ENCODE measurements at regions not wholly inside any gene's neighbourhood (a gene's known extent, or its start where the extent isn't known, plus 50 kb on each side); places are given as distances from the start of the nearest gene placed in this dataset.

DNA sequence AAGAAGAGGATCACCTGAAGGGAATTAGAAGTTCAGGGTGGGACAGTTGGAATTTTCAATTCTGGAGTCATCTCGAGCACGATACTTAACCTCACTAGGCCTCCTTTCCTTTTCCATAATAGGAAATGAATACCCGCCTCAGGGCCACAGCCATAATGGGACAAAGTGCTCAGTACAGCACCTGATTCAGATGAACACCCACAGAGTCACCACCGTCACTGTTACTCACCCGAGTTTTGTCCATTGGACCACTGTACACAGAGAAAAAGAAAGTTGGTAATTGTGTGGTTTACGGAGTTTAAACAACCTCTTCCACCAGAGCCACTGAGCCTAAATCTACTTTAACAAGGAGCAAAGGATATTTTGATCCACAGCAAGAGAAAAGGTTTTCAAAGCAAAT, 122.0 kb upstream of the NDUFV2 start:
- Histone ChIP-seq H3K4me1 (ENCODE audit: control insufficient read depth in 2 of 3, insufficient read depth in 2 of 3, low read depth in 1 of 3, low read length in 3 of 3) (peaks cover 0 to 5% (median 0%) of the 10 kb centered on the region in 3 donors), H3K9me3 (ENCODE audit: control insufficient read depth in 2 of 3, insufficient read depth in 1 of 3, low read length in 3 of 3) (no peaks in the 10 kb centered on the region), H3K27ac (ENCODE audit: low read depth in 2 of 2, low read length in 2 of 2) (no peak overlapping the region), H3K9ac (ENCODE audit: low read length in 3 of 3) (no peak overlapping the region), H3K4me3 (ENCODE audit: low read length in 3 of 3) (no peak overlapping the region), H3K27me3 (ENCODE audit: control insufficient read depth, insufficient read depth, low read length) (no peaks in the 10 kb centered on the region), H3K36me3 (ENCODE audit: control insufficient read depth in 2 of 3, insufficient read depth in 3 of 3, low read length in 3 of 3) (no peaks in the 10 kb centered on the region)
- intact Hi-C loops (cut with DNase I), result loop anchor here (10.0 kb wide), 1 partner anchor 326 kb away; no protein-coding TSS in a partner anchor
- no peak for FAIRE-seq
- no peak for DNase-seq
- TF ChIP-seq, protein P1, sequence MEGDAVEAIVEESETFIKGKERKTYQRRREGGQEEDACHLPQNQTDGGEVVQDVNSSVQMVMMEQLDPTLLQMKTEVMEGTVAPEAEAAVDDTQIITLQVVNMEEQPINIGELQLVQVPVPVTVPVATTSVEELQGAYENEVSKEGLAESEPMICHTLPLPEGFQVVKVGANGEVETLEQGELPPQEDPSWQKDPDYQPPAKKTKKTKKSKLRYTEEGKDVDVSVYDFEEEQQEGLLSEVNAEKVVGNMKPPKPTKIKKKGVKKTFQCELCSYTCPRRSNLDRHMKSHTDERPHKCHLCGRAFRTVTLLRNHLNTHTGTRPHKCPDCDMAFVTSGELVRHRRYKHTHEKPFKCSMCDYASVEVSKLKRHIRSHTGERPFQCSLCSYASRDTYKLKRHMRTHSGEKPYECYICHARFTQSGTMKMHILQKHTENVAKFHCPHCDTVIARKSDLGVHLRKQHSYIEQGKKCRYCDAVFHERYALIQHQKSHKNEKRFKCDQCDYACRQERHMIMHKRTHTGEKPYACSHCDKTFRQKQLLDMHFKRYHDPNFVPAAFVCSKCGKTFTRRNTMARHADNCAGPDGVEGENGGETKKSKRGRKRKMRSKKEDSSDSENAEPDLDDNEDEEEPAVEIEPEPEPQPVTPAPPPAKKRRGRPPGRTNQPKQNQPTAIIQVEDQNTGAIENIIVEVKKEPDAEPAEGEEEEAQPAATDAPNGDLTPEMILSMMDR (IDR thresholded peaks at IDR 0.05; ENCODE audit: borderline replicate concordance, extremely low read depth, insufficient read depth), result no peak

DNA sequence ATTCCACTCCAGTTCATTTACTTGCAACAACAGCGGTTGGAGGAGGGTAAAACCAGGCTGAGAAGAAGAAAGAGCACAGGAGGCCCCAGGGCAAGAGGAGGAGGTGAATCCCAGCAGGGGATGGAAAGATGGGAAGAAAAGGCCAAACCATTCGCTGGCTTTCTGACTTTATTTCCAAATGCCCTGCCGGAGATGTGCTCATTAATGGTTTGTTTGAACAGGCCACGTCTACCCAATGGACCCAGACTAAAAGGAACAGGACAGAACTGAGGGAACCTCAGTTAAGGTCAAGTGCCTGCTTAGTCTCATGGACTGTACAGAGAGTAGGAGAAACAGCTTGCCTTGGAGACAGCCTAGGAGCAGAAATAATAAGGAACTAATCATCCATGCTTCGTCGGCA, 121.6 kb upstream of the NDUFV2 start:
- H3K4me1 ChIP-seq (ENCODE audit: control insufficient read depth in 2 of 3, insufficient read depth in 2 of 3, low read depth in 1 of 3, low read length in 3 of 3), result peaks cover 0 to 5% (median 0%) of the 10 kb centered on the region in 3 donors
- H3K27ac ChIP-seq (ENCODE audit: low read depth in 2 of 2, low read length in 2 of 2), result no peak overlapping the region
- no peaks in the 10 kb centered on the region for H3K36me3 ChIP-seq (ENCODE audit: control insufficient read depth in 2 of 3, insufficient read depth in 3 of 3, low read length in 3 of 3)
- DNase-seq, result no peak
- intact Hi-C loops (cut with DNase I), result loop anchor here (10.0 kb wide), 1 partner anchor 326 kb away; no protein-coding TSS in a partner anchor
- no peak for FAIRE-seq
- no peaks in the 10 kb centered on the region for H3K9me3 ChIP-seq (ENCODE audit: control insufficient read depth in 2 of 3, insufficient read depth in 1 of 3, low read length in 3 of 3)
- H3K4me3 ChIP-seq (ENCODE audit: low read length in 3 of 3), result no peak overlapping the region
- H3K9ac ChIP-seq (ENCODE audit: low read length in 3 of 3), result no peak overlapping the region
- TF ChIP-seq, protein P1 (IDR thresholded peaks at IDR 0.05; ENCODE audit: borderline replicate concordance, extremely low read depth, insufficient read depth), result no peak
- no peaks in the 10 kb centered on the region for H3K27me3 ChIP-seq (ENCODE audit: control insufficient read depth, insufficient read depth, low read length)

DNA sequence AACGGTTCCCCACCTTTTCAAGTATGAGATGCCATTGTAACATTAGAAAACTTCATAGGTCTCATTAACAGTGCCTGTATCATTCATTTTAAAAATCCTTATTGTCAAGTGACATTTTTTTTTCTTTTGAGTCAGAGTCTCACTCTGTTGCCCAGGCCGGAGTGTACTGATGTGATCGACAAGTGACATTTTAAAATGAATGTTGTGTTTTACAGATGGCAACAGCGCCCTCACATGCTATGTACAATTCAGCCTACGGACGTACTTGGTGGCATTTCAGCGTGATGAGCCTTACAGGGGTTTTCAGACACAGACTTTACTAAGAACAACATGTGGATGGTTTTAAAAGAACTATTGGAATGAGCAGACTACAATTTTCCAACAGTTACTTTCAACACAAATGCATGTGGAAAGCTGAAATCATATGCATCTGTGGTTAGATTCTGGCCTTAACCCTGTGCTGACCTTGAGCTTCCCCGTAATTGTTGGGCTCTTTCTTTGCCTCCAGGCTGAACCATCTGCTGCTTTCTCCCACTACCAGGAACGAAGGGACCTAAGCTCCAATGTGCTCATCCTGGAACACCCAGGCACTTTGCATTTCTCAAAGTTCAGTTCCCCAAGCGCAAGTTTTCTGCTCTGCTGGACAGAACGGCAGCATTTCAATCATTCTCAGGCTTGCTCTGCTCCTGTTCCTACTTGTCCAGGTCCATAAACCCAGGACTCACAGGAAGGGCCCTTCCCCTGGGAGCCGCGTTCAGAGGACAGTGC, 119.9 kb upstream of the NDUFV2 start:
- Histone ChIP-seq H3K9me3 (ENCODE audit: control insufficient read depth in 2 of 3, insufficient read depth in 1 of 3, low read length in 3 of 3) (no peaks in the 10 kb centered on the region), H3K36me3 (ENCODE audit: control insufficient read depth in 2 of 3, insufficient read depth in 3 of 3, low read length in 3 of 3) (no peaks in the 10 kb centered on the region), H3K27ac (ENCODE audit: low read depth in 2 of 2, low read length in 2 of 2) (no peak overlapping the region), H3K4me1 (ENCODE audit: control insufficient read depth in 2 of 3, insufficient read depth in 2 of 3, low read depth in 1 of 3, low read length in 3 of 3) (peaks cover 0 to 5% (median 0%) of the 10 kb centered on the region in 3 donors), H3K9ac (ENCODE audit: low read length in 3 of 3) (no peak overlapping the region), H3K4me3 (ENCODE audit: low read length in 3 of 3) (no peak overlapping the region), H3K27me3 (ENCODE audit: control insufficient read depth, insufficient read depth, low read length) (no peaks in the 10 kb centered on the region)
- FAIRE-seq (no peak), DNase-seq (peak in 3 of 5 donors; percentile 48 to 73 (median 70))
- intact Hi-C loops (cut with DNase I), result loop anchor here (10.0 kb wide), 1 partner anchor 328 kb away; no protein-coding TSS in a partner anchor
- TF ChIP-seq, protein P1 (IDR thresholded peaks at IDR 0.05; ENCODE audit: borderline replicate concordance, extremely low read depth, insufficient read depth), result peak; percentile 43
